Natural killer cell (primary cell): ENCODE measurements at regions not wholly inside any gene's neighbourhood (a gene's known extent, or its start where the extent isn't known, plus 50 kb on each side); places are given as distances from the start of the nearest gene placed in this dataset.

Experiments
- ATAC-seq, 3 donors: fragments of 150-1000 bp in 2 of 3; fragments of 200-7000 bp in 1 of 3; cut with Tn5 transposase; 1 replicate in 1 of 3; 2 replicates in 2 of 3; pipeline ENCODE4 v1.10.0; 2021; ENCODE audit warnings: mild to moderate bottlenecking in 2 of 3, moderate library complexity in 2 of 3
- DNase-seq, 2 donors: peaks; one replicate each; pipeline versions ENCODE4 v3.0.0 to v3.0.0-alpha.2; 2013 to 2021; ENCODE audit warnings: mixed read lengths in 1 of 2
- H3K27ac ChIP-seq: one replicate; pipeline ENCODE4 v1.5.1; 2013; ENCODE audit warnings: mild to moderate bottlenecking, low read length
- H3K27me3 ChIP-seq: one replicate; pipeline ENCODE4 v1.6.1; 2013; ENCODE audit warnings: low read length; ENCODE audit not compliant: control insufficient read depth, insufficient read depth
- H3K36me3 ChIP-seq: one replicate; pipeline ENCODE4 v1.6.1; 2013; ENCODE audit warnings: low read length; ENCODE audit not compliant: control insufficient read depth, insufficient read depth
- H3K4me1 ChIP-seq: one replicate; pipeline ENCODE4 v1.6.1; 2013; ENCODE audit warnings: low read length; ENCODE audit not compliant: control insufficient read depth, insufficient read depth
- H3K4me3 ChIP-seq: one replicate; pipeline ENCODE4 v1.5.1; 2013; ENCODE audit warnings: low read length
- H3K9me3 ChIP-seq: one replicate; pipeline ENCODE4 v1.6.1; 2013; ENCODE audit warnings: low read length; ENCODE audit not compliant: control insufficient read depth, insufficient read depth
- H3K27ac Mint-ChIP-seq, 2 donors: one replicate each; pipeline ENCODE4 v1.8.0; 2022; ENCODE audit warnings: mild to moderate bottlenecking in 2 of 2, mixed read lengths in 2 of 2, moderate library complexity in 1 of 2
- H3K27me3 Mint-ChIP-seq, 2 donors: one replicate each; pipeline ENCODE4 v1.8.0; 2022; ENCODE audit warnings: low read depth in 2 of 2, mixed read lengths in 2 of 2
- H3K36me3 Mint-ChIP-seq: one replicate; pipeline ENCODE4 v1.8.0; 2022; ENCODE audit warnings: mixed read lengths
- H3K4me1 Mint-ChIP-seq, 2 donors: one replicate each; pipeline ENCODE4 v1.8.0; 2022; ENCODE audit warnings: mixed read lengths in 2 of 2
- H3K4me3 Mint-ChIP-seq: one replicate; pipeline ENCODE4 v1.8.0; 2022; ENCODE audit warnings: mild to moderate bottlenecking, moderate library complexity, mixed read lengths
- H3K9me3 Mint-ChIP-seq, 2 donors: one replicate each; pipeline ENCODE4 v1.8.0; 2022; ENCODE audit warnings: mixed read lengths in 2 of 2
- WGBS: methylation state at CpG from one replicate; pipeline ENCODE4 v1.1.7; 2013; ENCODE audit warnings: missing lambda C conversion rate; ENCODE audit not compliant: insufficient coverage; 5-methylcytosine and 5-hydroxymethylcytosine counted together
- intact Hi-C: fragments of 100-400 bp; cut with micrococcal nuclease; formaldehyde crosslinking; loops from one replicate; pipeline ENCODE4 v1.14.2; 2022
- TF ChIP-seq, protein P1 (sequence below): fragments of 200-600 bp; IDR thresholded peaks from one replicate; pipeline ENCODE4 v1.8.0; 2022; ENCODE audit warnings: antibody characterized with exemption

DNA sequence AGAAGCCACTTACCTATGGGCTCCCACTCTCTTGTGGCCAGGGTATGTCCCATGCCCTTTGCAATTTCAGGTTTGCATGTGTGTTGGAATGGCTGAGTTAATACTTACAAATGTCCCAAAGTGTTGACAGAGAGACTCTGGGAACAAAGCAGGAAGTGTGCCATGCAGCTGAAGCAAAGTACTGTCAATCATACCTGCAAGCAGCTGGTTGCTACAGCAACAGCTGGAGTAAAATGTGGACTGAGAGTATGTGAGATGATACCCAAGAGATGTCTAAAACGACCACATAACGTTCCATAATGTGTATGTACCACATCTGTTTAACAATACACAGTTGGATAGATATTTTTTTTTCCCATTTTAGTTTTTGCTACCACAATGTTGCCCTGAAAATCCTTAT is 82.8 kb upstream of the CAMK2D start:
- Mint-ChIP-seq H3K27me3 (peaks cover 11 to 15% of the 10 kb centered on the region in 2 donors), H3K27ac (no peak overlapping the region), H3K4me1 (peaks cover 8 to 9% of the 10 kb centered on the region in 2 donors), H3K4me3 (no peak overlapping the region), H3K9me3 (no peaks in the 10 kb centered on the region), H3K36me3 (no peaks in the 10 kb centered on the region)
- no CpG with 5 or more reads among the region's 2 CpGs for WGBS
- Histone ChIP-seq H3K4me3 (no peak overlapping the region), H3K9me3 (no peaks in the 10 kb centered on the region), H3K4me1 (no peaks in the 10 kb centered on the region), H3K27ac (no peak overlapping the region), H3K27me3 (no peaks in the 10 kb centered on the region), H3K36me3 (no peaks in the 10 kb centered on the region)
- TF ChIP-seq, protein P1, sequence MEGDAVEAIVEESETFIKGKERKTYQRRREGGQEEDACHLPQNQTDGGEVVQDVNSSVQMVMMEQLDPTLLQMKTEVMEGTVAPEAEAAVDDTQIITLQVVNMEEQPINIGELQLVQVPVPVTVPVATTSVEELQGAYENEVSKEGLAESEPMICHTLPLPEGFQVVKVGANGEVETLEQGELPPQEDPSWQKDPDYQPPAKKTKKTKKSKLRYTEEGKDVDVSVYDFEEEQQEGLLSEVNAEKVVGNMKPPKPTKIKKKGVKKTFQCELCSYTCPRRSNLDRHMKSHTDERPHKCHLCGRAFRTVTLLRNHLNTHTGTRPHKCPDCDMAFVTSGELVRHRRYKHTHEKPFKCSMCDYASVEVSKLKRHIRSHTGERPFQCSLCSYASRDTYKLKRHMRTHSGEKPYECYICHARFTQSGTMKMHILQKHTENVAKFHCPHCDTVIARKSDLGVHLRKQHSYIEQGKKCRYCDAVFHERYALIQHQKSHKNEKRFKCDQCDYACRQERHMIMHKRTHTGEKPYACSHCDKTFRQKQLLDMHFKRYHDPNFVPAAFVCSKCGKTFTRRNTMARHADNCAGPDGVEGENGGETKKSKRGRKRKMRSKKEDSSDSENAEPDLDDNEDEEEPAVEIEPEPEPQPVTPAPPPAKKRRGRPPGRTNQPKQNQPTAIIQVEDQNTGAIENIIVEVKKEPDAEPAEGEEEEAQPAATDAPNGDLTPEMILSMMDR: no peak
- ATAC-seq (no peak), DNase-seq (no peak)
- intact Hi-C loops: no loop called here

DNA sequence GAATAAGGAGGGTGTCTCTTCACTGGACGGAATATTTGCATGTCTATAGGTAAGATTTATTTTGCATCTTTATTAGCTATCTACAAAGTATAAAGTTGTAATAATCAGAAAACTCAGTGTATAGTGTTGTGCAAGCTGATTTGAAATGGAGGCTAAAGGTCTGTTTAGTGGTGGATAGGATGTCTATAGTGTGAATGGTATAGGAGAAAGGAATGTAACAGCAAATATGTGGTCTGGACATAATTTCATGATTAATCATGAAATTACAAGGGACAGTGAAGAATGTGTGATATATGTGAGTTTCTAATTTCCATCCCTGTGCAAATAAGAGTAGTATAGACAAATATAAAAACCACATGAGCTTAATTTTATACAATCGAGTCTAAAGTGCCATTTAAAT is 79.3 kb upstream of the CAMK2D start:
- H3K4me1 ChIP-seq: no peaks in the 10 kb centered on the region
- intact Hi-C loops: no loop called here
- Mint-ChIP-seq H3K4me1 (no peaks in the 10 kb centered on the region), H3K9me3 (no peaks in the 10 kb centered on the region), H3K4me3 (no peak overlapping the region), H3K36me3 (no peaks in the 10 kb centered on the region), H3K27me3 (peaks cover 11 to 14% of the 10 kb centered on the region in 2 donors), H3K27ac (no peak overlapping the region)
- H3K27ac ChIP-seq: no peak overlapping the region
- 40% methylated on average over 1 of the region's 2 CpGs for WGBS
- ATAC-seq: no peak
- no peaks in the 10 kb centered on the region for H3K36me3 ChIP-seq
- H3K9me3 ChIP-seq: no peaks in the 10 kb centered on the region
- H3K4me3 ChIP-seq: no peak overlapping the region
- TF ChIP-seq, protein P1: no peak
- H3K27me3 ChIP-seq: no peaks in the 10 kb centered on the region
- DNase-seq: no peak

DNA sequence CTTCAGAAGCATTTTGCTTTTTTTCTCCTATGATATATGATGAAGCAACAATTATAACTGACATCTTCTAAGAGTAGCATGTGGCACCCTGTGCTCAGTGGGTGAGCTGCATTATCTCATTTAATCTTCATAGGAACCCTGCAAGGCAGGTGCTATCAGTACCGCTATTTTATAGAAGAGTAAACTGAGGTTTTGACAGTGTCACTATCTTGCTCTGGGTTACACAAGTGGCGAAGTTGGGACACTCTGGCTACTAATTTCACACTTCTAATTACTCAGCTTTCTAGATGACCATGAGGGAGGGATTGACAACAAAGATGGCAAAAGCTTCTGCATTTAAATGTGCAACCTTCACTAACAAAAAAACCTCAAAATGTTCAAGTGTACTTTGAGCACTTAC is 76.9 kb upstream of the CAMK2D start:
- Mint-ChIP-seq H3K27me3 (peaks cover 11 to 18% of the 10 kb centered on the region in 2 donors), H3K9me3 (no peaks in the 10 kb centered on the region), H3K4me1 (no peaks in the 10 kb centered on the region), H3K4me3 (no peak overlapping the region), H3K27ac (no peak overlapping the region), H3K36me3 (no peaks in the 10 kb centered on the region)
- Histone ChIP-seq H3K27ac (no peak overlapping the region), H3K4me3 (no peak overlapping the region), H3K36me3 (no peaks in the 10 kb centered on the region), H3K4me1 (no peaks in the 10 kb centered on the region), H3K9me3 (no peaks in the 10 kb centered on the region), H3K27me3 (no peaks in the 10 kb centered on the region)
- WGBS: 45% methylated on average over 2 of the region's 2 CpGs
- no peak for DNase-seq
- intact Hi-C loops: no loop called here
- ATAC-seq: no peak
- TF ChIP-seq, protein P1: no peak

DNA sequence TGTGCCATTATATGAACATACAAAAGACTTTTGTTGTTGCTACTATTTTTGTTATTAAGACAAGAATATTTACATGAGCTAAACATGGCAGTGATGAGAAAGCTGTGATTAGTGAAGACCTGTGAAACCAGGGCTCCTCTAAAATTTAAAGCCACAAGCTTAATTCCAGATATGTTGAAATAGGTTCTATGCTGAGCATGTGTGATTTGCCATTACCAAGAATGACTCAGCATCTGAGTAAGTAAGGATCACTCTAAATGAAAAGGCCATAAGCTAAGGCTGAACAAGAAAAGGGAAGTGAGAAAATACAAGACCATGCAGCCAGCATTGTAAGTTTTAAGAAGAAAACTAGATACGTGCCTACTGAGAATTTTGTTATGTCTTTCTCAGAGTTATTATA is 75.9 kb upstream of the CAMK2D start:
- Mint-ChIP-seq H3K27ac (no peak overlapping the region), H3K9me3 (no peaks in the 10 kb centered on the region), H3K36me3 (no peaks in the 10 kb centered on the region), H3K4me1 (no peaks in the 10 kb centered on the region), H3K4me3 (no peak overlapping the region), H3K27me3 (peaks cover 11 to 21% of the 10 kb centered on the region in 2 donors)
- ATAC-seq (no peak), DNase-seq (no peak)
- Histone ChIP-seq H3K4me3 (no peak overlapping the region), H3K4me1 (no peaks in the 10 kb centered on the region), H3K36me3 (no peaks in the 10 kb centered on the region), H3K9me3 (no peaks in the 10 kb centered on the region), H3K27me3 (no peaks in the 10 kb centered on the region), H3K27ac (no peak overlapping the region)
- TF ChIP-seq, protein P1: no peak
- intact Hi-C loops: no loop called here
- 28% methylated on average over 1 of the region's 1 CpG for WGBS
